ENCODE measurements at regions not wholly inside any gene's neighbourhood (a gene's known extent, or its start where the extent isn't known, plus 50 kb on each side); places are given as distances from the start of the nearest gene placed in this dataset.

- no peak for TF ChIP-seq CTCF (IDR thresholded peaks at IDR 0.05)
- no peak for TF ChIP-seq POLR2A (IDR thresholded peaks at IDR 0.05)
- no peak for TF ChIP-seq EP300 (IDR thresholded peaks at IDR 0.05)
- no peak for TF ChIP-seq POLR2AphosphoS5 (IDR thresholded peaks at IDR 0.05)
Observed at GRCh38 chr2:38129481-38129880, 53.5 kb upstream of the CYP1B1 start.

Measured in upper lobe of left lung (tissue), 4 donors.